Keratinocyte (primary cell): ENCODE measurements at regions not wholly inside any gene's neighbourhood (a gene's known extent, or its start where the extent isn't known, plus 50 kb on each side); places are given as distances from the start of the nearest gene placed in this dataset.

Experiments
- DNase-seq: peaks from one replicate; pipeline ENCODE4 v3.0.0-alpha.2; 2011; ENCODE audit warnings: low read depth, missing footprints, low spot score
- FAIRE-seq: peaks from 2 replicates; lab custom pipeline; 2011; peaks lifted over from hg19 to GRCh38; lab: Jason Lieb, UNC
- H2AFZ ChIP-seq: 2 replicates; pipeline ENCODE4 v1.6.0; 2012; ENCODE audit warnings: low read length, control low read depth, inconsistent platforms; ENCODE audit not compliant: control insufficient read depth
- H3K27ac ChIP-seq: 2 replicates; pipeline ENCODE4 v1.5.1; 2011; ENCODE audit warnings: low read length; ENCODE audit not compliant: control insufficient read depth, insufficient read depth
- H3K27me3 ChIP-seq: 3 replicates; pipeline ENCODE4 v1.6.0; 2011; ENCODE audit warnings: low read length; ENCODE audit not compliant: control insufficient read depth, insufficient read depth; ENCODE audit errors: extremely low read depth
- H3K36me3 ChIP-seq, 2 experiments: 2 replicates in 1 of 2; 3 replicates in 1 of 2; pipeline ENCODE4 v1.5.1; 2011; ENCODE audit warnings: low read length in 2 of 2, mild to moderate bottlenecking in 1 of 2; ENCODE audit not compliant: control insufficient read depth in 2 of 2, insufficient read depth in 2 of 2; ENCODE audit errors: extremely low read depth in 1 of 2
- H3K4me1 ChIP-seq: 3 replicates; pipeline ENCODE4 v1.5.1; 2011; ENCODE audit warnings: low read length; ENCODE audit not compliant: control insufficient read depth, insufficient read depth; ENCODE audit errors: extremely low read depth
- H3K4me2 ChIP-seq: 3 replicates; pipeline ENCODE4 v1.6.0; 2011; ENCODE audit warnings: low read depth, low read length; ENCODE audit not compliant: control insufficient read depth, insufficient read depth; ENCODE audit errors: extremely low read depth
- H3K4me3 ChIP-seq, 3 experiments: fragments of 200-600 bp in 1 of 3; sonication (generic) in 1 of 3; 2 replicates in 2 of 3; 3 replicates in 1 of 3; pipeline ENCODE4 v1.5.1; 2011 to 2016; ENCODE audit warnings: low read length in 3 of 3, mild to moderate bottlenecking in 3 of 3, control low read depth in 2 of 3, inconsistent platforms in 1 of 3, low read depth in 1 of 3, mixed read lengths in 1 of 3, mixed run types in 1 of 3, moderate library complexity in 1 of 3; ENCODE audit not compliant: control insufficient read depth in 2 of 3, insufficient read depth in 2 of 3; ENCODE audit errors: extremely low read depth in 1 of 3
- H3K79me2 ChIP-seq: 2 replicates; pipeline ENCODE4 v1.6.0; 2012; ENCODE audit warnings: low read length; ENCODE audit not compliant: control insufficient read depth, insufficient read depth
- H3K9ac ChIP-seq: 3 replicates; pipeline ENCODE4 v1.6.0; 2011; ENCODE audit warnings: low read length; ENCODE audit not compliant: control insufficient read depth, insufficient read depth; ENCODE audit errors: extremely low read depth
- H3K9me1 ChIP-seq: 3 replicates; pipeline ENCODE4 v1.6.0; 2011; ENCODE audit warnings: low read length; ENCODE audit not compliant: control insufficient read depth, insufficient read depth; ENCODE audit errors: extremely low read depth
- H3K9me3 ChIP-seq: 2 replicates; pipeline ENCODE4 v1.5.1; 2012; ENCODE audit warnings: low read depth, low read length; ENCODE audit not compliant: control insufficient read depth
- H4K20me1 ChIP-seq: 3 replicates; pipeline ENCODE4 v1.6.0; 2011; ENCODE audit warnings: low read length; ENCODE audit not compliant: control insufficient read depth, insufficient read depth; ENCODE audit errors: extremely low read depth
- EZH2 ChIP-seq: IDR thresholded peaks from one replicate; pipeline ENCODE4 v1.6.1; 2012; ENCODE audit warnings: inconsistent platforms, mild to moderate bottlenecking, low read length, moderate library complexity
- dilution Hi-C: fragments of 300-500 bp; cut with MboI; formaldehyde crosslinking; loops from one replicate; pipeline ENCODE4 v1.7.0; 2020; ENCODE audit warnings: low sequenced_read_pairs; ENCODE audit not compliant: extremely low pct_ligation_motif_present
- TF ChIP-seq, protein P1 (sequence below), 3 experiments: IDR thresholded peaks in 1 of 3; conservative IDR thresholded peaks in 1 of 3; optimal IDR thresholded peaks in 1 of 3; 2 replicates in 2 of 3; 3 replicates in 1 of 3; pipeline versions ENCODE3 to v1.5.1; 2011; ENCODE audit warnings: low read length in 3 of 3, mild to moderate bottlenecking in 3 of 3, moderate library complexity in 2 of 3, control low read depth in 1 of 3, inconsistent platforms in 1 of 3; ENCODE audit not compliant: insufficient read depth in 2 of 3; ENCODE audit errors: extremely low read depth in 1 of 3

DNA sequence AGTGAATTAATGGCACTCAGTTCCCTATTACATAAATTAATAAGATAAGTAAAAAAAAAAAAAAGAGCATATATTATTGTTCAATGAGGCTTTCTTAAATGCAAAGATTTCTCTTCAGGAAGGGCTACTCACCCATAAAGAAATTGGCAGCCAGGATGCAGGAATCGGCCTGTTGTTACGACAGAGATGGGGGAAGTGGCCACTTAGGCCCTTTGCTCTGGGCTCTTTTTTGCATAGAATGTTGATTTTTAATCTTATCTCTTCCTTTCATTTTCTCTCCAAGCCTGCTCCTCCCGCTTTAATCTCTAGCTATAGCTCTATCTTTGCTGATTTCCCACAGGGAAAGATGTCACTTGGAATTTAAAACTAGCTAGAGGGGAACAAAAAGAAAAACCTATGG lies 391.8 kb upstream of the CRIM1 start:
- Histone ChIP-seq H2AFZ (no peak overlapping the region), H3K4me2 (no peak overlapping the region), H3K9me1 (no peaks in the 10 kb centered on the region), H3K4me3 (no peak overlapping the region), H3K79me2 (no peaks in the 10 kb centered on the region), H4K20me1 (no peaks in the 10 kb centered on the region), H3K27me3 (no peaks in the 10 kb centered on the region), H3K9me3 (no peaks in the 10 kb centered on the region), H3K36me3 (no peaks in the 10 kb centered on the region), H3K4me1 (no peaks in the 10 kb centered on the region), H3K27ac (no peak overlapping the region), H3K9ac (no peak overlapping the region)
- TF ChIP-seq, protein P1, sequence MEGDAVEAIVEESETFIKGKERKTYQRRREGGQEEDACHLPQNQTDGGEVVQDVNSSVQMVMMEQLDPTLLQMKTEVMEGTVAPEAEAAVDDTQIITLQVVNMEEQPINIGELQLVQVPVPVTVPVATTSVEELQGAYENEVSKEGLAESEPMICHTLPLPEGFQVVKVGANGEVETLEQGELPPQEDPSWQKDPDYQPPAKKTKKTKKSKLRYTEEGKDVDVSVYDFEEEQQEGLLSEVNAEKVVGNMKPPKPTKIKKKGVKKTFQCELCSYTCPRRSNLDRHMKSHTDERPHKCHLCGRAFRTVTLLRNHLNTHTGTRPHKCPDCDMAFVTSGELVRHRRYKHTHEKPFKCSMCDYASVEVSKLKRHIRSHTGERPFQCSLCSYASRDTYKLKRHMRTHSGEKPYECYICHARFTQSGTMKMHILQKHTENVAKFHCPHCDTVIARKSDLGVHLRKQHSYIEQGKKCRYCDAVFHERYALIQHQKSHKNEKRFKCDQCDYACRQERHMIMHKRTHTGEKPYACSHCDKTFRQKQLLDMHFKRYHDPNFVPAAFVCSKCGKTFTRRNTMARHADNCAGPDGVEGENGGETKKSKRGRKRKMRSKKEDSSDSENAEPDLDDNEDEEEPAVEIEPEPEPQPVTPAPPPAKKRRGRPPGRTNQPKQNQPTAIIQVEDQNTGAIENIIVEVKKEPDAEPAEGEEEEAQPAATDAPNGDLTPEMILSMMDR (optimal IDR thresholded peaks at IDR 0.05 in 1 of 3, IDR thresholded peaks at IDR 0.05 in 1 of 3, conservative IDR thresholded peaks at IDR 0.05 in 1 of 3; ENCODE audit: extremely low read depth in 1 of 3, insufficient read depth in 2 of 3, low read length in 3 of 3): no peak
- no peak for TF ChIP-seq EZH2
- dilution Hi-C loops: no loop called here
- DNase-seq: no peak
- FAIRE-seq: no peak

DNA sequence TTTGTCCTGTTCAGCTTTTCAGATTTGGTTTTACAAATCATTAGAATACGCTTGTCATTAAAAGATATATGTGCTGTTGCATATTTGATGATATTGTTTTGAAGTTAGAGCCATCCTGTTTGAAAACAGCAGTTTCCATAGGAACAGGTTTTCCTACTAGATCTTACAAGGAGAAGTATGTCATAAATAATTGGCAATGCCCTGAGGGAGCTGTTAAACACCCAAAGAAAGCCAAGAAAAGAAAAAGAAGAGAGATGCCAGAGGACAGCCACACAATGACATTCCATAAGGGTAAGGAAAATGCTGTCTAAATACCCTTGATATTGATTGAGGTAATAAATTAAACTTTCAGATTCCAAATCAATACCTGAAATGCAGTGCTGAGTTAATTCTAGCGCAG lies 392.2 kb upstream of the CRIM1 start:
- Histone ChIP-seq H3K36me3 (no peaks in the 10 kb centered on the region), H3K27me3 (no peaks in the 10 kb centered on the region), H3K9me1 (no peaks in the 10 kb centered on the region), H3K4me1 (no peaks in the 10 kb centered on the region), H3K9me3 (no peaks in the 10 kb centered on the region), H3K9ac (no peak overlapping the region), H3K4me2 (no peak overlapping the region), H4K20me1 (no peaks in the 10 kb centered on the region), H3K27ac (no peak overlapping the region), H3K4me3 (no peak overlapping the region), H2AFZ (no peak overlapping the region), H3K79me2 (no peaks in the 10 kb centered on the region)
- TF ChIP-seq, protein P1 (optimal IDR thresholded peaks at IDR 0.05 in 1 of 3, IDR thresholded peaks at IDR 0.05 in 1 of 3, conservative IDR thresholded peaks at IDR 0.05 in 1 of 3; ENCODE audit: extremely low read depth in 1 of 3, insufficient read depth in 2 of 3, low read length in 3 of 3): no peak
- TF ChIP-seq EZH2: no peak
- no peak for FAIRE-seq
- dilution Hi-C loops: no loop called here
- no peak for DNase-seq
